ENCODE measurements at regions not wholly inside any gene's neighbourhood (a gene's known extent, or its start where the extent isn't known, plus 50 kb on each side); places are given as distances from the start of the nearest gene placed in this dataset.

DNA sequence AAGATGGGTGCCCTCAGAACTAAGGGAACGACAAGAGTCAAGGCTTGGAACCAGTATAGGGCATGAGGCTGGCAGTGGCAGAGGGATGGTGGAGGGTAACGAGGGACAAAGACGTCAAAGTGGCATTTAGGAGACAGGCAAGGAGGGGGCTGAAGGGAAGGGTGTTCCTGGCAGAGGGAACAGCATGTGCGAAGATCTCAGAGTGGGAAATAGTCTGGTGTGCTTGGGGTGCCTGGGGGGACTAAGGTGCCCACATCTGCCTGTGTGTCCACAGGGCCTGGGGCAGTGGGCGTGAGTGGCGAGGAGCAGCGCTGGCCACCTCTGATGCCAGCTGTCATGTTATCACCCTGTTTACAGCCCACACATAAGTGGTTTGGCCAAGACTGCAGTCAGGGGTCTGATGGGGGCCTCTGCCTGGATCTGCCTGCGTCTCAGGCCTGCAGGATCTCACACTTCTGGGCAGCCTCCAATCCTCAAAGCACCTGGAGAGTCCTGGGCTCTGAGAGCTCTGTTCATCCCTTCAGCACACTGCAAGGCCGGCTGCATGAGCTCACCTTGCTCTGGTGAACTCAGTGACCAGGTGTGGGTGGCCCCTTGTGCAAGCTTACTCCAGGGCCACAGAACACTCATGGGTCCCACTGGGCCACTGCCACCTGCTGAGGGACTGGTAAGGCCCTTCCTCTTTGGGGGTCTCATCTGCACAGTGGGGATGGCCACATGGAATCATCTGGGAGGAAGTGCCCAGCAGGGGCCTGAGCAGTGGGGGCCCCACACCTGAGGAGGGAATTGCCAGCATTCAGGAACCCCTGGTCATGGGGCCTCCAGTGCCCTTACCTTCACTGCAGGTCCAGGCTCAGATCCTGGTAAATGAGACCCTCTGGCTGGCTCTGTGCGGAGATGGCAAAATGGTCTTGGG, 89.7 kb upstream of the SHISAL1 start:
- no peak for DNase-seq (ENCODE audit: low spot score)

DNA sequence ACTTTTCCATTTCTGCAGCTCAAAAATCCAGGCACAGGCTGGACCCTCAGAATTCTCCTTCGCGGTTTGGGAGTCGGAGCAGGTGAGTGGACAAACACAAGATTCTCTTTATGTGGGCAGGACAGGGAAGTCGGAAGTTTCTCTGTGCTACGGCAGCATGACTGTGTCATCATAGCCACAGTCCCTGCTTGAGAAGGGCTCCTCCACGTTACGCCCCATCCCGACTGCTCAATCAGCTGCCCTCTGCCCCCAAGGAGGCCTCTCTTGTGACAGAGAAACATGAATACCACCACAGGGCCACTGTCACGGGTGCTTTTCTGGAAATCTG, 89.0 kb upstream of the SHISAL1 start:
- DNase-seq (ENCODE audit: low spot score), result no peak

DNA sequence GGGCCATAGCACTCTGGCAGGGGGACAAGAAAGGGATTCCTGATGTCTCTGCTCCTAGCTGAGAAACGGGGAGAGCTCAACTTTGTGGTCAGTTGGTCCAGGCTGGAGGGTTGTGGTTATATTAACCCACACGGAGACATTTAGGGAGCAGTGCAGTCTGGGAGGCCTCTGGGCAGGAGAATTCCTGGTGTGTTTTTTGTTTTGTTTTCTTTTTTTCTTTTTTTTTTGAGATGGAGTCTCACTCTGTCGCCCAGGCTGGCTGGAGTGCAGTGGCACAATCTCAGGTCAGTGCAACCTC, 88.0 kb upstream of the SHISAL1 start:
- DNase-seq (ENCODE audit: low spot score), result peak; percentile 51

DNA sequence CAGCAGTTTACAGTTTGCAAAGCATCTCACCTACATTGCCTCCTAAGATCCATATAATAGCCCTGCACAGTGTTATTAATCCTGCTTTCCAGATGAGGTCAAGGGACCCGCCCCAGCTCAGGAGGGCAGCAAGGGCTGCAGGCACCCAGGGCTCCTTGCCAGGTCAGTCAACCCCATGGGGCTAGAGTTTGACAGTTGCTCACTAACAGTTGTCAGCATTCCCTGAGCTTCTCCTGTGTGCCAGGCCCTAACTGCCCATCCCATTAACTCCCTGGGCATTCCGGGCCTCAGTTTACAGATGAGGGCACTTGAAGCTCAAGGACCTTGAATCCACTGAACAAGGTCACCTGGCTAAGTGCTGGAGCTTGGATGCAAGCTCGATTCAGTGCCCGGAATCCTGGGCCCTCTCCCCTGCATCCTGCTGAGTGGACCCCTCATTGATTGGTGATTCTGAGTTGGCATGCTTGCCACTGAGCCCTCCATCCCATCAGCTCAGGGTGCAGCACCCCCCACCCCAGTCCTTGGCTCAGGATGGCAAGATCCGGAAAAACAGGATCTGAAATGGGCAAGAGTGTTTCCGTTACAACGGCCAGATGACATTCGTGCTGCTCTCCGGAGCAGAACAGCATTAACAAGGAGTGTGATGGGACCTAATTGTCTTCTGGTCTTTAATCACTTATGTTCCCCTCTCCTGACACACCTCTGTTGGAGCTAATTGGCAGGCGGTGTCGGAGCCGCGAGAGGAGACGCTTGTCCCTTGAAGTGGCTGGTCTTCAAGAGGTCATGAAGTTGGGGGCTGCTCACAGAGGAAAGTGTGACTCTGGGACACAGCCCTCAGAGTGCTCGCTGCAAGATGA, 87.4 kb upstream of the SHISAL1 start:
- DNase-seq (ENCODE audit: low spot score), result no peak

DNA sequence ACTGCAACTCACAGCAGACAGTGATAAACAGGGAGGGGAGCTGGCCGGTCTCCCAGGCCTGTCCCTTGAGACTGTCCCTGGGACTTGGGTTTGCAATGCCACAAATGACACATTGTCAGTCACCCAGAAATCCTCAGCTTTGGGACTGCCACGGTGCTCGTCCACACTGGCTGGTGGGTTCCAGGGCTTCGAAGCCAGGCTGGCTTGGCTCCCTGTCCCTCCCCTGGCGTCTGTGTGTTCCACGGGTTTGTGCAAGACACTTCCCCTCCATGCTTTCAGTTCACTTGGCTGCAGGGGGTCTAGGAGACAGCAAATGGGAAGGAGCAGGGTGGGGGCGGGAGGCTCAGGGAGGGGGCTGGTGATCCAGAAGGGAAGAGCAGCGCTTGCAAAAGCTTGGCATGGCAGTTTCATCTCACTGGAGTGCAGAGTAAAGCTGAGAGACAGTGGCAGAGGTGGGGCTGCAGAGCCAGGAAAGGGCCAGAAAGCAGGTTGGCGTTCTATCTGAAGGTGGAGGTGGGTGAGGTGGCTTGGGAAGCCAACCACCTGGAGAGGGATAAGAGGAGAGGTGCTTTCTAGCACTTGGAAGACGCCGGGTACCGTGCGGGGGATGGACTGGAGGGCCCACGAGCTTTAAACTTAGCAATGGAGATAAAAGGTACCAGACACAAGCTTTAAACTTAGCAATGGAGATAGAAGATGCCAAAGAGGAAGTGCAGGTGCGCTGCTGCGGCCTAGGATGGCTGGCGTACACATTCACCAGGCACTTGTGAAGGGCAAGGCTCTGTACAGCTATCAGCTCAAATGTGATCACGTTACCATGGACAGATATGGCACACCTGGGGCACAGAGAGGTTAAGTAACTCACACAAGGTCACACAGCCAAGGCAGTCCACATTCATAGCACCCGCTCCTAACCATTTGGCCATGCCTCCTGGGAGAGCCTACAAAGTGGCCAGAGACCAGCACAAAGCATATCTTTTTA, 86.4 kb upstream of the SHISAL1 start:
- DNase-seq (ENCODE audit: low spot score), result no peak

DNA sequence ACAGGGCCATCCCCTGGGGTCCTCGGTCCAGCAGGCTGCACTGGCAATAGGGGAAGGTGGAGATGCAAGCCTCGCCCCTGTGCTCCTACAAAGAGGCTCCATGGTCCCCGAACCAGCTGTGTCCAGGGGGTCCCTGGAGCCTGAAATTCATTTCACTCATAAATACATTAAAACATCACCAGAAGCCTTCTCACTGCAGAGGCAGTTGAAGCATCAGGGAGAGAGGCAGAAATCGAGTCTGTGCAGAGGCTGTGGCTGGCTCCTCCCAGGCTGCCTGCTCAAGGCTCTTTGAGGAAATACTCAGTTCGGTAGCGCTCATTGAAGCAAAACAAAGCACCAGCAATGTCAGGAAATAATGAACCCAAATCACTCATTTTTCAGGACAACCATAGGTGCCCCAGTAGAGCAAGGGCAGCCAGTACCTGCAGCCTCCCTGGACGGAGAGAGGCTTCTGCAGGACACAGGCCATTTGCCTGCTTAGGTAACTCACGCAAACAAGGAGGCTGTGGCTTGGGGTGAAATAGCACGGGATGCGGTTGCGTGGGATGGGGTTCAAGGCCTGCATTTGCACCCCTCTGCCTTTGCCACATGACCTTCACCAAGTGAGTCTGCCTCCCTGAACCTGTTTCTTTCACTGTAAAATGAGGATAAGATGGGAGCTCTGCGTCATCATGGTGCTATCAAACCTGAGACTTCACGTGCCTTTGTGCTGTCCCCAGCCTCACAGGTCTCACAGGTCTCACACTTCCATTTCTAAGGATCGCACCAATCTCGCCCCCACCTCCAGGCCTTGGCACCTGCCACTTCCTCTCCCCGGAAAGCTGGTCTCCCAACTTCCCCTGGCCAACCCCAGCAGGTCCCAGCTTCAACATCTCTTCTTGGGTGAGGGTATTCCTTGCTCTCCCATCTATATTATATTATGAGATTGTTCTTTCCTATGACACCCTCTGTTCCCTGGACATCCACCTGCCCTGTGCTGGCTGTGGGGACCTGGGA, 84.3 kb upstream of the SHISAL1 start:
- no peak for DNase-seq (ENCODE audit: low spot score)

DNA sequence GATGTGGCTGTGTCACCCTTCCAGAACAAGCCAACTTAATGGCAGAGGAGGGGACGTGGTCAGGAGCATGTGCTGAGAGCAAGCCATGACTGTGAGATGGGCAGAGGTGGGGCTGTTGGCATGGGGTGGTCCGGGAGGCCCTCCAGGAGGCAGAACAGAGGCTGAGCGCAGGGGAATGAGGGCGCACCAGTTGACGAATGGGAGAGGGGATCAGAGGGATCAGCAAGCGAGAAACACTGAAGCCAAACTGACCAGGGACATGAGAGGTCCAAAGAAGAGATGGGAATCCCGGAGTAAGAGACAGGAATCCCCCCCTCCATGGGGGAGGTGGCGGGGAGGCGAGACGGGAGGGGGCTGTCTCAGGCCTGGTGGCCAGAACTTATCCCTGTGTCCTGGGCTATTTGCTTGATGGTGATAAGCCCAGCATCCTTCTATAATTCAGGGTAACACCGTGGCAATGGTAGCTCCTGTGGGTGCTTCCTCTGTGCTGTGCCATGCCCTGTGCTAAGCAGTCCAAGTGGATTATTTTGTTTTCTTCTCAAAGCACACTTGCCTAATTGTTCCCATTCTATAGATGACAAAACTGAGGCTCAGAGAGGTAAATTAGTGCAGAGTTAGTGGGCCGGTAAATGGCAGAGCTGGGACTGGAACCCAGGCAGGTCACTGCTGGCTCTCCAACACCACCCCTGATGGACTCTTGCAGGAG, 83.4 kb upstream of the SHISAL1 start:
- DNase-seq (ENCODE audit: low spot score), result no peak

GRCh38 chr22:44395118-44396005, 82.6 kb upstream of the SHISAL1 start:
- no peak for DNase-seq (ENCODE audit: low spot score)

DNA sequence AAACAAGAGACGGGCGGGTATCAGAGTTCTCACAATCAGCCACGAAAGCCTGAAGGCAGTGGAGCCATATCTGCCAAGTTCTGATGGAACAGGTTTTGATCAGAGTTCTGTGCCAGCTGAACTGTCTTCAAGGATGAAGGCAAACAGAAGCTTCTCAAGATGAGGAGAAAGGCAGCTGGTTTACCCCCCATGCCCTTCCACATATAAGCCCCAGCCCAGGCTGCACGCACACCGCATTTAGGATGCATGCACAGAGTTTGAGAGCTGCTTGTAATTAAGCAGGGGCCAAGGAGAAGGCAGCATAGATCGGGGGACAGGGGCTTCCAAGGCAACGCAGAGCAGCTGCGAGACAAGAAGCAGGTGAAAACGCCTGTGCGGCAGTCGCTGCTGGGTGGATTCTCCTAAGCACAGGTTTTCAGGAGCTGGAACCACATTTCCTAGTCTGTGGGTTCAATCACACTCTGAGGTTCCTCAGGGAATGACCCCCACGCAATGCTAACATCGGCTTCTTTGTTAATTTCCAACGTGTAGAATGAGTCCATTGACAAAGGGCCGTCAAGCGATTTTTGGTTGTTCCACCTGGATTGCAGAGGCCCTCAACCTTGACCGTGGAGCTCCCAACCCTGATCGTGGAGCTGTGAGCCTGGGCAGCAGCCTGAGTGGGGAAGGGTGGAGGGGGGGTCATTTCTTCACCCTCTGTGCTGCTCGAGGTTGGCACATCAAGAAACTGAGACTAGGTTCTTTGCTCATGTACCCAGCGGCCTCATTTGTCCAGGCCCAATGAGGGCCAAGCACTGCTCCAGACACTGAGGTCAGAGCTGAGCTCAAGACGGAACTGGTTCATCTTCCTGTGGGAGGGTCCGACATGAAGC, 81.7 kb upstream of the SHISAL1 start:
- DNase-seq (ENCODE audit: low spot score), result no peak

GRCh38 chr22:44393066-44393465, 80.3 kb upstream of the SHISAL1 start:
- no peak for DNase-seq (ENCODE audit: low spot score)

GRCh38 chr22:44392446-44392921, 79.7 kb upstream of the SHISAL1 start:
- no peak for DNase-seq (ENCODE audit: low spot score)

- DNase-seq (ENCODE audit: low spot score), result no peak
These were observed 79.0 kb upstream of the SHISAL1 start for GRCh38 chr22:44391481-44392445.

GRCh38 chr22:44391015-44391414, 78.3 kb upstream of the SHISAL1 start:
- DNase-seq (ENCODE audit: low spot score), result no peak

- DNase-seq (ENCODE audit: low spot score), result no peak
These were observed 77.8 kb upstream of the SHISAL1 start for GRCh38 chr22:44390613-44390970.

DNA sequence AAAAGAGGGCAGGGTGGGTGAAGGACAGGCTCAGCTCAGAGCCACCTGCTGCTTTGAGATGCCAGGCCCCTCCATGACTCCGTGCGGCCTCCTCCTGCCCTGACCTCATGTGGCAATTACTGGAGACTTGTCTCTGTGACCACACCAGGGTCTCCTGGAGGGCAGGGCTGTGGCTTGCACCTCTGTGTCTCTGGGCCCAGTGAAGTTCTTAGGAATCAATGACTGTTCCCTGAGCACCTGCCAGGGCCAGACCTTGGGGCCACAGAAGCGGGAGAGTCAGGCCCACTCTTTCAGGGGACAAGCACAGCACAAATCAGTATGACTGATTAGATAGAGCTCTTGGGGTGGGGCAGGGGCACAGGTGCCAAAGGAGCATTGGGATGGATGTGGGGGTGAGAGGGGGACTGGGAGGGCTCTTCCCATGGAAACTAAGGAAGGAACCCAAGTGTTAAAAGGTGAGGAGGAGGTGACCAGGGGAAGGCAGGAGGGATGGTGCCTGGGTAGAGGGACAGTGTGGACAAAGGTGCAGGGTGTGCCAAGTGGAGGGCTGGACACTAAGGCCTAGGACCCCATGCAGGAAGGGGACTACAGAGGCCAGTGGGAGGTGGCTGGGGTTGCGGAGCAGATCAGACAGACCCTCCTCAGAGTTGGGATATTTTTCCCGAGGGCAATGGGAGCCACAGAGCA, 77.3 kb upstream of the SHISAL1 start:
- no peak for DNase-seq (ENCODE audit: low spot score)

DNA sequence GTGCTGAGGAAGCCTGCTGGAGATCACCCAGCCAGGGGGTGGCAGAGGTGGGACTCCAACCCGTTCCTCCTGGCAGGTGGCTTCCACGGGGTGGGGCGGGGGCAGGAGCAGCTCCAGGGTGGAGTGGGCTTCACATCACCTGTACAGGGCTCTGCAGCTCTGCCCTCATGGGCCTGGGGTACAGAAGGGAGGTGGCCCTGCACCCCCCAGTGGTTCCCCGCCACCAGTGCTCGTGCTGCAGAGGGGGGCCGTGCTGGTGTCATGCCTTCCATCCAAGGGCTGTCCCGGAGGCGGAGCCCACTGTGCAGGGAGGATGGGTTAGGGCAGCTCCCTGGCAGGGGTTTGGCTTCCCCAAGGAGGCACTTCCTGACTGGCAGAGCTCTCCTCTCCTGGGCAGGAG, 76.4 kb upstream of the SHISAL1 start:
- DNase-seq (ENCODE audit: low spot score), result no peak

Measured in H4 (cell line).